Lower leg skin (tissue), 4 donors: ENCODE measurements at regions not wholly inside any gene's neighbourhood (a gene's known extent, or its start where the extent isn't known, plus 50 kb on each side); places are given as distances from the start of the nearest gene placed in this dataset.

Experiments used
- DNase-seq, 2 donors: peaks; one replicate each; pipeline ENCODE4 v3.0.0-alpha.2; 2019; ENCODE audit warnings: low spot score in 2 of 2
- H3K4me3 ChIP-seq: fragments of 200-600 bp; sonication (generic); 2 replicates; pipeline ENCODE4 v1.5.1; 2017; ENCODE audit warnings: mild to moderate bottlenecking, low read depth; ENCODE audit not compliant: poor library complexity, severe bottlenecking
- POLR2A ChIP-seq, 2 donors: fragments of 450-650 bp; IDR thresholded peaks; one replicate each; pipeline ENCODE4 v1.6.1; 2016 to 2017; ENCODE audit warnings: antibody characterized with exemption in 2 of 2, mild to moderate bottlenecking in 1 of 2, moderate library complexity in 1 of 2
- WGBS, 2 donors: methylation state at CpG; one replicate each; pipeline ENCODE4 v1.1.5; 2018; 5-methylcytosine and 5-hydroxymethylcytosine counted together
- intact Hi-C: fragments of 100-400 bp; cut with DNase I; formaldehyde crosslinking; loops from one replicate; pipeline ENCODE4 v1.15.0; 2023; ENCODE audit warnings: low total_unique reads
- TF ChIP-seq, protein P1 (sequence below), 3 donors: fragments of 450-650 bp; IDR thresholded peaks; one replicate each; pipeline ENCODE4 v1.5.1; 2016; ENCODE audit warnings: antibody characterized with exemption in 3 of 3, mild to moderate bottlenecking in 3 of 3, moderate library complexity in 2 of 3

- 53 to 75% methylated on average over 3 of the region's 3 CpGs for WGBS, 2 donors
- no peak for TF ChIP-seq POLR2A (IDR thresholded peaks at IDR 0.05)
- TF ChIP-seq, protein P1, sequence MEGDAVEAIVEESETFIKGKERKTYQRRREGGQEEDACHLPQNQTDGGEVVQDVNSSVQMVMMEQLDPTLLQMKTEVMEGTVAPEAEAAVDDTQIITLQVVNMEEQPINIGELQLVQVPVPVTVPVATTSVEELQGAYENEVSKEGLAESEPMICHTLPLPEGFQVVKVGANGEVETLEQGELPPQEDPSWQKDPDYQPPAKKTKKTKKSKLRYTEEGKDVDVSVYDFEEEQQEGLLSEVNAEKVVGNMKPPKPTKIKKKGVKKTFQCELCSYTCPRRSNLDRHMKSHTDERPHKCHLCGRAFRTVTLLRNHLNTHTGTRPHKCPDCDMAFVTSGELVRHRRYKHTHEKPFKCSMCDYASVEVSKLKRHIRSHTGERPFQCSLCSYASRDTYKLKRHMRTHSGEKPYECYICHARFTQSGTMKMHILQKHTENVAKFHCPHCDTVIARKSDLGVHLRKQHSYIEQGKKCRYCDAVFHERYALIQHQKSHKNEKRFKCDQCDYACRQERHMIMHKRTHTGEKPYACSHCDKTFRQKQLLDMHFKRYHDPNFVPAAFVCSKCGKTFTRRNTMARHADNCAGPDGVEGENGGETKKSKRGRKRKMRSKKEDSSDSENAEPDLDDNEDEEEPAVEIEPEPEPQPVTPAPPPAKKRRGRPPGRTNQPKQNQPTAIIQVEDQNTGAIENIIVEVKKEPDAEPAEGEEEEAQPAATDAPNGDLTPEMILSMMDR (IDR thresholded peaks at IDR 0.05) = no peak
- H3K4me3 ChIP-seq = no peak overlapping the region
- intact Hi-C loops = no loop called here
- DNase-seq = no peak
Observed at GRCh38 chr12:87879141-87879540, 150.1 kb downstream of the C12orf50 start.

- WGBS, 2 donors = 80 to 96% methylated on average over 4 of the region's 4 CpGs
- intact Hi-C loops = no loop called here
- no peak for DNase-seq
- no peak for TF ChIP-seq POLR2A (IDR thresholded peaks at IDR 0.05)
- TF ChIP-seq, protein P1 (IDR thresholded peaks at IDR 0.05) = no peak
- no peak overlapping the region for H3K4me3 ChIP-seq
Observed at GRCh38 chr12:87870493-87871460, 158.4 kb downstream of the C12orf50 start.

DNA sequence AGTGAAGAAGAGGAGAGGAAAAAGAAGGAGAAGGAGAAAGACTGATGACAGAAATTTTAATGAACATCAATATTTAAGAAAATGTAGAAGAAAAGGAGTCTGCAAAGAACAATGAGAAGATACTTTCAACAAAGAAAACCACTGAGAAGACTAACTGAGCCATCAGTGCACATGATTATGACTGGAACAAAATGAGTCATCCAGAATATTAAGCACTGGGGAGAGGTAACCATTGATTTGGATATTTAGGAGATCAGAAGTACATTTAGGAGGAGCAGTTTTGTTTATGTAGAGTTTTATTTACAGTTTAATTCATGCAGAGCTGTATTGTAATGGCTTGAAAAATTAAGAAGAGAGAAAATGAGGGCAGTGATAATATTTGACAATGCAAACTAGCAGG, 159.1 kb downstream of the C12orf50 start:
- TF ChIP-seq, protein P1 (IDR thresholded peaks at IDR 0.05) = no peak
- TF ChIP-seq POLR2A (IDR thresholded peaks at IDR 0.05) = no peak
- intact Hi-C loops = no loop called here
- DNase-seq = no peak
- no peak overlapping the region for H3K4me3 ChIP-seq

- no peak overlapping the region for H3K4me3 ChIP-seq
- intact Hi-C loops = no loop called here
- TF ChIP-seq, protein P1 (IDR thresholded peaks at IDR 0.05) = no peak
- TF ChIP-seq POLR2A (IDR thresholded peaks at IDR 0.05) = no peak
- no peak for DNase-seq
- WGBS, 2 donors = 79 to 84% methylated on average over 3 of the region's 3 CpGs
Observed at GRCh38 chr12:87866578-87867292, 162.5 kb downstream of the C12orf50 start.

DNA sequence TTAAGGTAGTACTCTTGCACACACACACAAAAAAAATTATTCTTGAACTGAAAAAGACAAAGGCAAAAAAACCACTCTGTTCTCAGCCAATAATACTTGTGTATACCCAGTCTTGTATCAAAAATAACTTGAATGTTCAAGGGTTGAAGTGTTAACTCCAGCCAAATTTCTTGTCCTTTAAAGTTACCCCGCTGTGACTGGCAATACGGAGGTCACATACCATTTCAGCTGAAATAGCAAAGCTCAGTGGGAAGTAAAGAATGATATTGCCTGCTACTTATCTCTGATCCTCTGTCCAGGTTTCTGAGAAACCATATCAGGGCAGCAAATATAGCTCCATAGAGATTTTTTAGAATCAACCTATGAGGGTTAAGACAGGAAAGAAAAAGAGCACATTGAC, 167.4 kb downstream of the C12orf50 start:
- intact Hi-C loops = no loop called here
- whole genome bisulfite sequencing, 2 donors = 76 to 81% methylated on average over 2 of the region's 2 CpGs
- DNase-seq = no peak
- H3K4me3 ChIP-seq = no peak overlapping the region
- TF ChIP-seq POLR2A (IDR thresholded peaks at IDR 0.05) = no peak
- TF ChIP-seq, protein P1 (IDR thresholded peaks at IDR 0.05) = no peak
